Testis (tissue), 2 donors: ENCODE measurements at regions not wholly inside any gene's neighbourhood (a gene's known extent, or its start where the extent isn't known, plus 50 kb on each side); places are given as distances from the start of the nearest gene placed in this dataset.

Experiments used
- POLR2A ChIP-seq: fragments of 450-650 bp; IDR thresholded peaks from one replicate; pipeline ENCODE4 v1.6.1; 2017; ENCODE audit warnings: antibody characterized with exemption, mild to moderate bottlenecking, moderate library complexity
- TF ChIP-seq, protein P1 (sequence below), 3 experiments: fragments of 450-650 bp in 2 of 3; fragments of 200-600 bp in 1 of 3; sonication (generic) in 1 of 3; IDR thresholded peaks; one replicate each; pipeline ENCODE4 v1.5.1; 2016 to 2019; ENCODE audit warnings: antibody characterized with exemption in 3 of 3, mild to moderate bottlenecking in 2 of 3, moderate library complexity in 1 of 3

DNA sequence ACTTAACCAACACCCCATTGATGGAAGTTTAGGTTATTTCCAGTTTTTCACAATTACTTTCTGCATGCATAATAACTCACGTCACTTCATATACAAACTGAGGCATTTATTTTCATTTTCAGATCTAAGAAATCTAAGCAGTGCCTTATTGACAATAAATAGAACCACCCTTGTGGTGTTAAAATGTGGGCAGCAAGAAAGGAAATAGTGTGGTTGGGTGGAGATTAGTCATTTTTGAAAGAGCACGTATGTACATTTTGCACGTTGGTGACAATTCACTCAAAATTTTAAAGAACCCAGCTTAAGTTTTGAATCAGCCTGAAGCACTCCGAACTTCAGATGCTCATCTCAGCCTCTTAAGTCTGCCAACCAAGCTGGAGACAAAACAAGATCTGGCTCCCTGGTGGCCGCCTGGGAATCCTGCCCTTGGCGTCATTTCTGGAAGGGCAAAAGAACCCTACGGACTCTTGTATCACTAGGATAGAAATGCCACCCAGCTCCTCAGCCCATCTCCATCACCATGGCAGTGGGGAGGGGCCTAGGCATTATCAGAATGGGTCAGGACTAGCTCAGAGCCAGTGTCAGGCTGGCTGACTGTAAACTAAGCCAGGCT lies 89.5 kb upstream of the BCL2L14 start:
- TF ChIP-seq, protein P1, sequence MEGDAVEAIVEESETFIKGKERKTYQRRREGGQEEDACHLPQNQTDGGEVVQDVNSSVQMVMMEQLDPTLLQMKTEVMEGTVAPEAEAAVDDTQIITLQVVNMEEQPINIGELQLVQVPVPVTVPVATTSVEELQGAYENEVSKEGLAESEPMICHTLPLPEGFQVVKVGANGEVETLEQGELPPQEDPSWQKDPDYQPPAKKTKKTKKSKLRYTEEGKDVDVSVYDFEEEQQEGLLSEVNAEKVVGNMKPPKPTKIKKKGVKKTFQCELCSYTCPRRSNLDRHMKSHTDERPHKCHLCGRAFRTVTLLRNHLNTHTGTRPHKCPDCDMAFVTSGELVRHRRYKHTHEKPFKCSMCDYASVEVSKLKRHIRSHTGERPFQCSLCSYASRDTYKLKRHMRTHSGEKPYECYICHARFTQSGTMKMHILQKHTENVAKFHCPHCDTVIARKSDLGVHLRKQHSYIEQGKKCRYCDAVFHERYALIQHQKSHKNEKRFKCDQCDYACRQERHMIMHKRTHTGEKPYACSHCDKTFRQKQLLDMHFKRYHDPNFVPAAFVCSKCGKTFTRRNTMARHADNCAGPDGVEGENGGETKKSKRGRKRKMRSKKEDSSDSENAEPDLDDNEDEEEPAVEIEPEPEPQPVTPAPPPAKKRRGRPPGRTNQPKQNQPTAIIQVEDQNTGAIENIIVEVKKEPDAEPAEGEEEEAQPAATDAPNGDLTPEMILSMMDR (IDR thresholded peaks at IDR 0.05): no peak
- TF ChIP-seq POLR2A: no peak
